GM19463 (cell line): ENCODE measurements at regions not wholly inside any gene's neighbourhood (a gene's known extent, or its start where the extent isn't known, plus 50 kb on each side); places are given as distances from the start of the nearest gene placed in this dataset.
A peak's percentile ranks its signal among the peaks of the same experiment; 100 is the strongest.

Source experiments
- ATAC-seq: cut with Tn5 transposase; IDR thresholded peaks from one replicate; pipeline ENCODE4 v1.9.1; 2021; ENCODE audit warnings: mild to moderate bottlenecking, moderate library complexity; ENCODE audit not compliant: unreplicated experiment

DNA sequence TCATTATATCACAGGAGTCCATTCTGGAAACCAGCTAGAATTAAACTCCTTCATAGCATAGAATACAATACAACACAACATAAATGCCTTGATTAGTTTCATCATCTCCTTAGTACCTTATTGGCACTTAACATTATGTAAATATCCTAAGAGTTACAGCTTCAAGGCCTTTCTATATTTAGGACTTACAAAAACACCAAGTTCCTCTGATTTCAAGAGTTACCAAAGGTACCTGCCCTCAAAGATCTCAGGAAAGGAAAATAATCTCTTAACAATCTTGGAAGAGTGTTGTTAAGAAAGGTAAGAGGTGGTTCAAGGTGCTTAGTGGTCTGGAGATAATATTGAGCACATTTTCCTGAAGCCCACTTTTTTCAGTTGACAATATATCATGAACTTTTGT lies 477.7 kb downstream of the IGSF11 start:
- ATAC-seq = no peak

- no peak for ATAC-seq
These were observed 477.1 kb downstream of the IGSF11 start for GRCh38 chr3:118557513-118557912.

GRCh38 chr3:118559286-118559685 lies 475.4 kb downstream of the IGSF11 start:
- ATAC-seq = no peak

DNA sequence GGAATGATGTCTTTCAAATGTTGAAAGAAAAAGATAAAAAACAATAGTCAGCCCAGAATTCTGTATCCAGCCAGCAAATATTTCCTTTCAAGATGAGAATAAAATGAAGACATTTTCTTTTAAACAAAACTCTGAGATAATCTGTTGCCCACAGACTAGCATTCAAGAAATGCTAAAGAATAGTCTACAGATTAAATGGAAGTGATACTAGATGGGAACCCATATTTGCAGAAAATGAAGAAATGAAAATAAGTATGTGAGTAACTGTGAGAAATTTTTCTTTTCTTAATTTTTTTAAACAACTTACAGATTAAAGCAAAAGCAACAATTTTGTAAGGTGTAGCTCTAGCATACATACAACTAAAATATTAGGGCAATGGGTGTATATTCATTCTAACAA lies 469.8 kb downstream of the IGSF11 start:
- no peak for ATAC-seq

DNA sequence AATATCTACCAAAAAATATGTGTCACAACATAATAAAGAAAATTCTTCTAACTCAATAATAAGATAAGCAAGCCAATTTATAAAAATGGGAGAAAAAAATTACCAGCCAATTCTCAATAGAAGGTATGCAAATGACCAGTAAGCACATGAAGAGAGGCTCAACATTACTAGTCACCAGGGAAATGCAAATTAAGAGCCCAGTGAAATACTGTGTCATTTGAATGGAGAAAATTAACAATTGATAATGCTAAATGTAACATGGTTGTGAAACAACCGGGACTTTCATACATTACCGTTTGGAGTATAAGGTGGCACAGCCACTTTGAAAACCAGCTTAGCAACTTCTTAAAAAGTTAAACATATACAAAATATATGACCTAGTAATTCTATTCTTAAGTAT lies 460.7 kb downstream of the IGSF11 start:
- ATAC-seq = no peak

DNA sequence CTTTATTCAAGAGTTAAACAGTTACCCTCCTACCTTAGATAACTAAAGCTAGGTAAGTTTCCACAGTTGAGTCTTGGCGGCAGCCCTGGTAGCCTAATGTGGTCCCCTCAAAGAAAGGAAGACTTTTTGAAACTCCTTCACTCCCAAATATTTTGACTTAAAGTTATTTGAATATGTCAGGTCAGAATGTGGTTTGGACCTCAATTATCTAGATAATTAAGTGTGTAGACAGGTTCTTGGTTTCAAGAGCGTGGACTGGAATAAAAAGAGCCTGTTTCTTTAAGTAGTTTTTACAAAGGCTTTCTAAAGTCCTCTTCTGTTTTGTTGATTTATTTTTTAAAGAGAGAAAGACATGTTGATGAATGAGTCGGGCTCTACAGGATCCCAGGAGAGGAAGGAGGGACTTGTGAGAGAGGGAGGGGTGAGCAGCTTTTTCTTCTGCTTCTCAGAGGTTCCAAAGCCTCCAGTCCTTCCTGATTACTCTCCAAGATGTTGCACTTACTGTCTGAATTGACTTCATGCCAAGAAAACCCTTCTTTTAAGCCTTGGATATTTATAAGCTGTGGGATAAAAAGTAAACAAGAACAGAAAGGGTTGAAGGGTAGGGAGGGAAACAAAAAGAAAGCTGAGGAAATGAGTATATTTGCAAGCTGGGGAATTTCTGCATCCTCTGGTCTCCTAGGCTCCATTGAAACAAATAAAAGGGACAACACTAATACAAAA lies 457.4 kb downstream of the IGSF11 start:
- no peak for ATAC-seq

DNA sequence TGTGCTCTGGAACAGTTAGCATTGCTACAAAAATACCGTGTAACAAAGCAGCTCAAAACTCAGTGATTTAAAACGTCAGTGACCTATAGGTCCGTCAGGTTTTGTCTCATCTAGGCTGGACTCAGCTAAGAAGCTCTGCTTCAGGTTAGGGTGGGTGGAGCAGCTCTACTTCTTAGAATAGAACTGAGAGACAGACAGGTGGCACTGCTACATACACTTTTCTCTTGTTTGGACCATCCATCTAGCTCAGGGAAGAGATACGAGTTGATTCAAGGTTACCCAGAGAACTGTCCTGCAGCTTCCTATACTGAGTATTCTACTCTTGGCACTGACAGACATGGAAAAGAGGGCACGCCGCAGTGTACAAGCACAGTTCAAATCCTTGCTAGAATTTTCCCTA lies 456.1 kb downstream of the IGSF11 start:
- no peak for ATAC-seq

GRCh38 chr3:118587037-118587741 lies 447.5 kb downstream of the IGSF11 start:
- no peak for ATAC-seq

- no peak for ATAC-seq
These were observed 446.8 kb downstream of the IGSF11 start for GRCh38 chr3:118587847-118588246.

GRCh38 chr3:118593277-118593670 lies 441.4 kb downstream of the IGSF11 start:
- ATAC-seq = no peak

DNA sequence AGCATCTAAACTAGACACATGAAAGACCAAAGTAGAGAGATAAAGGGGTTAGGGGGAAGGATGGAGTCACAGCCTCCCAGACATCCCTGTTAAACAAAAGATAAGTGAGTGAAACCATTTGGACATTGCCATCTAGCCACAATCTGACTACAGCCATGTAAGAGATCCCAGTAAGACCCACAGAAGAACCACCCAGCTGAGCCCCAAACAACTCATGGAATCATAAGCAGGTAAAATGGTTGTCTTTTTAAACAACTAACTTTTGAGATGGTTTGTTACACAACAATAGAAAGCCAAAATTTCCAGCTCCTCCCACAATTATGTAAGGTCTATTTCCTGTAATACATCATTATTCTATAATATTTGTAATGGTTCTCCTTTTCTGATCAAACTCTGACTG lies 437.5 kb downstream of the IGSF11 start:
- ATAC-seq = no peak

DNA sequence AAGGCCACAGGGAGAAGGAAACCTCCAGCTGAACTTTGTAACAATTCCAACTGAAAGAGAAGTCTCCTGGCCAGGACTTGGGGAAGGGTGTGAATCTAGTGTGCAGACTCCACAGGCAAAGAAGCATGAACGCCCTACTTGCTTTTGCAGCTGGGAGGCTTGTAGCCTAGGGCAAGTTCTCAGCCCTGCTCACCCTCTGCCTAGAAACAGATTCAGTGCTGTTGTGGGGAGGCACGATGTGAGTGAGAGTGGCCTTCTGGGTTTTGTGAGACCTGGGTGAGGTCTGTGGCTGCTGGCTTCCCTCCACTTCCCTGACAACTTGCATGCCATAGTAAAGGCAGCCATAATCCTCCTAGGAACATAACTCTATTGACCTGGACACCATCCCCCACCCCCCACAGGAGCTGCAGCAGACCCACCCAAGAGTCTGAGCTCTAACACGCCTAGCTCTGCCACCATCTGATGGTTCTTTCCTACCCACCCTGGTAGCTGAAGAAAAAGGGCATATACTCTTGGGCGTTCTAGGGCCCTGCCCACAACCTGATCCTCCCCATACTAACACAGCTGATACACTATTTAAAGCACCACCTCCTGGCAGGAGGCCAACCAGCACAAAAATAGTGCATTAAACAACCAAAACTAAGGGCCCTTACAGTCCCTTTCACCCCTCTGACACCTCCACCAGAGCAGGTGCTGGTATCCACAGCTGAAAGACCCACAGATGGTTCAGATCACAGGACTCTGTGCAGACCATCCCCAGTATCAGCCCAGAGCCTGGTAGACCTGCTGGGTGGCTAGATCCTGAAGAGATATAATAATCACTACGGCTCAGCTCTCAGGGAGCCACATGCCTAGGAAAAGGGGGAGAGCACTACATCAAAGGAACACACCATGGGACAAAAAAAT lies 426.5 kb downstream of the IGSF11 start:
- no peak for ATAC-seq

GRCh38 chr3:118618247-118619040 lies 416.2 kb downstream of the IGSF11 start:
- ATAC-seq = no peak

DNA sequence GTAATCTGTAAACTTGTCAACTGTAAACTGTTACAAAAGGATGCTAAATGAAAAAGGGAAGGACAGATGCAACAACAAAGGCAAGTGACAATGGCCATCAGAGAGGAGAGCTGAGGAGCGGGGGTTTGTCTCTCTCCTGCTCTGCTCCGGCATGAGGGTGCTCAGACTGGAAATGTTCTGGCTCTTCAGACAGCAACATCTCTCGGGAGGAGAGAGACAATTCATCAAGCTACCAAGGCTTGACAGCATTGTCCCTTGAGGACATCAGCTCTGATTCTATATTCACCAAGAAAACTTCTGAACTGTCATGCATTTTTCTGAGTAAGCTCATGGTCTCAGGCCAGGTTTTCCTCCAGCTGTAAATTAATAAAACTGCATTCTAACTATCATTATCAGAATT lies 408.2 kb downstream of the IGSF11 start:
- ATAC-seq = no peak

- peak; percentile 96 for ATAC-seq
These were observed 405.8 kb downstream of the IGSF11 start for GRCh38 chr3:118628704-118629341.

DNA sequence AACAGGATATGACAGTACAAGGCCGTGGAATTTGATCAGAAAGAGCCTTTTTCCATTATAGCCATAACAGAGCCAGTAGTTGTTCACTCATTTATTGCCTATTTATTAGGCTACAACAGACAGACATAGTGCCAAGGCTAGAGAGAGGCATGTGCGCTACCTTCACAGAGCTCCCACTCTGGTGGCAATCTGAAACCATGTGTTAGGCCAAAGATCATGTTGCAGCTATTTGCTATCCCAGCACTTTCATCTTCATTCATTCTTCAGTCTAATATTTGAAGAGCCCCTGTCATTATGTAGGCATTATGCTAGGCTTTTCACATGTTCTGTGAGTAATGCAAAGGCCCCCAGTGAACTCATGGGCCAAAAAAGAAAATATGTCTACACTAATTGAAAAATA lies 404.8 kb downstream of the IGSF11 start:
- no peak for ATAC-seq

GRCh38 chr3:118635711-118636110 lies 398.9 kb downstream of the IGSF11 start:
- no peak for ATAC-seq

DNA sequence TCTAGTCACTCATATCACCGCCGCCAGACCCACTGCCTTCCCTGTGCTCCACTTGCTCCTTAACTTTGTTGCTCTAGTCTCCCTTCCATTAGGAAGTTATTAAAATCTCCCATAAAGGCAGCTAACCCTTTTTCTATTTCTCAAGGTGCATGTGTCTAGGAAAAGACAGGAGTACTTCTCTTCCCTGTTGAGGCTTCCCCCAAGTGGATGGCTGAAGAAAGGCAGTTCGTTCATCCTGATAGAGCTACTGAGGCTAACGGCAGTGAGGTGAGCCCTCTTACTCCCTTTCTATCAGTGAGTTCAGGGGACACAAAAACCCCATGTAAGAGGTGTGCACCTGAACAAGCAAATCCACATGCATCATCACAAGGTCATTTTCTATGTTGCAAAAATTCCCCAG lies 397.8 kb downstream of the IGSF11 start:
- ATAC-seq = peak; percentile 31

- no peak for ATAC-seq
These were observed 396.8 kb downstream of the IGSF11 start for GRCh38 chr3:118637846-118638245.

- ATAC-seq = peak; percentile 80
These were observed 393.0 kb downstream of the IGSF11 start for GRCh38 chr3:118641608-118642007.
